ENCODE measurements at regions not wholly inside any gene's neighbourhood (a gene's known extent, or its start where the extent isn't known, plus 50 kb on each side); places are given as distances from the start of the nearest gene placed in this dataset.
"Not testable (repeated sequence)": the region's sequence is repeated elsewhere in the genome, so short reads cannot be mapped to it uniquely, and the experiment has no call there.

DNA sequence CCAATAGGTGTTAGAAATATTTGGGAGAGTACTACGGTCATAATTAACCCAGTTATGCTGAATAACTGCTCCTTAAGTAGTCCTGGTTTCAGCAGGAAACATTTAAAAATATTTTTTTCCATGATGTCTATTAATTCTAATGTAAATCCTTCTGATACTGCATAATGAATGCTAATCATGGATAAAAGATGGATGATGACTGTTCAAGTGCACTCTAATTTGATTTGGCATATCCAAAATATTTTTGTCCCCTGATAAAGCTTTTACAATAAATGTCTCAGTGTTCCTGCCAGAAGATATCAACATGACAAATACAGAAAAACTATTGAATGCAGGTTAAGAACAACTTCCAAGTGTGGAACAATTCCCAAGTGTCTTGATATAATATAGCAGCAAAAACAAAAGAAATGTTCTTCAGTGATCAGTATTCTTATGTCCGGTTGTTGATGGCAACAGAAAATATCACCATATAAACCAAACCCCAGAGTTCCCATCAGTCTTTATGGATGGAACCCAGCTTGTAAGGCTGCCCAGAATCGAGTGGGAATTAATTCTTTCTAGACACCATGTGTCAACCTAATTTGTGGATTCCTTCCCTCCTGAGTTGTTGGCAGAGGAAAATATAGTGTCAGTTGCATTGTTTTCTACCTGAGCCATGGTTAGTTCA, 205.4 kb upstream of the GK2 start:
- no peak for DNase-seq (ENCODE audit: low read depth in 2 of 2)

- no peak for DNase-seq (ENCODE audit: low read depth in 2 of 2)
Measured at GRCh38 chr4:79611026-79611425, 203.0 kb upstream of the GK2 start.

- no peak for DNase-seq (ENCODE audit: low read depth in 2 of 2)
Measured at GRCh38 chr4:79609817-79610216, 201.8 kb upstream of the GK2 start.

- DNase-seq (ENCODE audit: low read depth in 2 of 2): no peak
Measured at GRCh38 chr4:79607979-79608378, 200.0 kb upstream of the GK2 start.

DNA sequence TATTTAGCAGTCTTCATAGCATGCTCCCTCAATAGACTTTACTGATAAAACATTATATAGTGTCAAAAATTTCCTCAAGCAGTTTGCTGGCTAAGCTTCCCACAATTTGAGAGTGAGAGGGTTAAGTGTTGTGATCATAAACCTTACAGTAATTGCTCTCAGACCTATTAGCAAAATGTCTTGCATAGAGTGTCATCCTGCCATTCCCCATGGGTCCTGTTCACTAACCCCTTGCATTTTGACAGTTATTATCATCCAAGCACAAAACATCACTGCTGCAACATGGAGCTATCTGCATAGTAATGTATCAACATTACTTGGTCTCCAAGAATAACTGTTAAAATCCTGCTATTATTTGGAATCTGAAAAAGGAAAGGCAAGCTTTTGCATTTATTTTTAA, 196.1 kb upstream of the GK2 start:
- DNase-seq (ENCODE audit: low read depth in 2 of 2): no peak

GRCh38 chr4:79603681-79604080, 195.7 kb upstream of the GK2 start:
- no peak for DNase-seq (ENCODE audit: low read depth in 2 of 2)

GRCh38 chr4:79599691-79600090, 191.7 kb upstream of the GK2 start:
- no peak for DNase-seq (ENCODE audit: low read depth in 2 of 2)

DNA sequence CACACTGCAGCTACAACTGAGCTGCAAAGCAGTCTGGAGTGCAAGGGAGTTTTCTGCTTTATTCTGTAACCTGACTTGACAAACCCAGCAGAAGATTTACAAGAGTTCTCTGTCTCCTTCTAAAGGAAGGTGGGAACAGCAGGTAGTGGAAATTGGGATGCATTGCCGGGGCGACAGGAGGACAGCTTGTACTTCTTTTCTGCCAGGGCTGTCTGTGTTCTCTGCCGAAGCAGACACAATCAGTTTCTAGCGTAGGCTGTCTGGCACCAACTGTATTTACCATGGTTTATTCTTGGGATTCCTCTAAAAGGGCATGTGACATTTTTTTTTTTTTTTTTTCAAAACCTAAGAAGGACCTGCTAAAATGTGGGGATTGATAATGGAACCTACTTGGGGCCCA, 190.8 kb upstream of the GK2 start:
- no peak for DNase-seq (ENCODE audit: low read depth in 2 of 2)

DNA sequence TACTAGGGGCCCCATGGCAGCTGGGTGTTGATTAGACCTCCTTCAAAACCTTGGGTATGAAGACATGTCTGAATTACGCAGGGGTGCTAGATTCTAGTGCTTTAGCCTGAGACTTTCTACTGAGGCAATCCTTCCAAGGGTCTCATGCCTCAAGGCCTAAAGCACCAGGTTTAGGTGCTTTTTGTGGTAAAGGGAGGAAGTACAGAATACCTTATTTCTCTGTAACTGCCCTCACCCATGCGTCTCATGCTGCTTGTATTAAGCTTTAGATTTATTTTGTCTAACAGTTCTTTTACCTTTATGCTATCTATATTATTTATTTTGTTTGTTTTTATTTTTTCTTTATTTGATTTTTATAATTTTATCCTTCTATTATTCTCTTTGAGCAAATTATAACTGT, 190.2 kb upstream of the GK2 start:
- DNase-seq (ENCODE audit: low read depth in 2 of 2): no peak

GRCh38 chr4:79597266-79597665, 189.2 kb upstream of the GK2 start:
- DNase-seq (ENCODE audit: low read depth in 2 of 2): no peak

- DNase-seq (ENCODE audit: low read depth in 2 of 2): not testable (repeated sequence)
Measured at GRCh38 chr4:79592218-79592617, 184.2 kb upstream of the GK2 start.

DNA sequence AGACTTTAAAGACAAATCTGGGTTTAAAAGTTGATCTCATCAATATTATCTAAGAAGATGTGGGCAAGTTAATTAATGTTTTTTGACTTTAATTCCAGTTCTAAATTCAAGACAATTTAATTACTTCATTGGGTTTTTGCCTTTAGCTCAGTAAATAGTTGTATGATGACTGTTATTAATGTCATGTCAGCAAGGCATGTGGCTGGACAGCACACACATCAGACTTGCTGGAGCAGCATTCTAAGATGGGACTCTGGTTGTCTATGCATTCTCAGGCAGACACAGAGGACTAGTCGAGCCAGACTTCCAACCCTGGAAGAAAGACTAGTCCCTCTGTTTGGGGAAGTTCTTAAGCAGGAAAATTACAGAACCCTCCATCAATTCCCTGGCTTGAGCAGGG, 180.7 kb upstream of the GK2 start:
- no peak for DNase-seq (ENCODE audit: low read depth in 2 of 2)

- DNase-seq (ENCODE audit: low read depth in 2 of 2): not testable (repeated sequence)
Measured at GRCh38 chr4:79587207-79587606, 179.2 kb upstream of the GK2 start.

GRCh38 chr4:79585834-79586233, 177.8 kb upstream of the GK2 start:
- DNase-seq (ENCODE audit: low read depth in 2 of 2): no peak

DNA sequence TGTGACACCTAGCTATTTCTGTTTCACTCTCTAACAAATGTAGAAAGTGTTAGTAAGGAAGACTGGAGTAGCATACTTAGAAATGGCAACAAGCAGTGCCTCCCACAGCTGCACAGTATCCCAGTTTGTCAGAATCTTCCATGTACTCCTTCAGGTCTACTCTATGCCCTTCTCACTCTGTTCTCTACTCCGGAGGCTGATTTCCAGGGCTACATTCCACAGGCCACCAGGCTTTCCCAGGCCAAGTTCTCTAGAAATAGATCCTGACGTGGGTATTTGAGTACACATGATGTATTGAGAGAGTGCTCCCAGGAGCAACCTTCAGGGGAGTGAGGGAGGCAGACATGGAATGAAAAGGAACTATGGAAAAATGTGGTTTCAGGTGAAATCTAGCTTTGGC, 177.3 kb upstream of the GK2 start:
- DNase-seq (ENCODE audit: low read depth in 2 of 2): no peak

DNA sequence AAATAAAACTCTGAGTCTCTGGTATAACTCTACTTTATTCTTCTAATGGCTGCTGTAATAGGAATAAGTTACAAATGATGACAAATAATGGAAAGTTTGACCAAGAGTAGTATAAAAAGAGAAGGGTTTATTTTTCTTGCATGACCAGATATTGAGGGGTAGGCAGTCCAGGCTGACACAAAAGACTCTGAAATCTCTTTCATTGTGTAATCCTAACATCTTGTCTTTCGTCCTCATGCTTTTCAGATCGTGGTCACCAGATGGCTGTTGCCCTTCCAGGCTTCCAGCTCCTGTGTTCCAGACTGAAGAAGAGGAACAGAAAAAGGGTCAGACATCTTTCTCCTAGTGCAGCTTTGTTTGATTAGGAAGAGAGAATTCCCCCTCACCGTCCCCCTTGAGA, 176.9 kb upstream of the GK2 start:
- DNase-seq (ENCODE audit: low read depth in 2 of 2): no peak

DNA sequence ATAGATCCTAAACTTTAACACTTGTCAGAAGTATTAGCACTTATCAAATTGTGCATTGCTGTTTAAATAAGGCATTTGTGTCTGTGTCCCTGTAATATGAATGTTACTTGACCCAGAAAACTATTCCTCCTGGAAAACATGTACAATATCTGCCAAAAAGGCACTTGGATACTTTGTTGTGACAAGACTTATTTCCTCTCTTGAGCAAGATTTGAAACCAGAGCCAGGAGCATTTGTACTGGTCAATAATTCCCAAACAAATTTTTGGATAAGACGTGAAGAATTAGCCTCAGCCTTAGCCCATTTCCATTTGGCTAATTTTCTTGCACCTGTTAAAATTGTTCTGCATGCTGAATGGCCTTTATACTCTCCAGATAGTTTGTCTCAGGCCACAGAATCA, 176.3 kb upstream of the GK2 start:
- DNase-seq (ENCODE audit: low read depth in 2 of 2): no peak

- DNase-seq (ENCODE audit: low read depth in 2 of 2): no peak
Measured at GRCh38 chr4:79578606-79579005, 170.6 kb upstream of the GK2 start.

GRCh38 chr4:79576429-79576753, 168.4 kb upstream of the GK2 start:
- DNase-seq (ENCODE audit: low read depth in 2 of 2): peak; percentile 5 to 34

GRCh38 chr4:79575709-79576428, 167.8 kb upstream of the GK2 start:
- DNase-seq (ENCODE audit: low read depth in 2 of 2): no peak

- DNase-seq (ENCODE audit: low read depth in 2 of 2): no peak
Measured at GRCh38 chr4:79574741-79575451, 166.9 kb upstream of the GK2 start.

DNA sequence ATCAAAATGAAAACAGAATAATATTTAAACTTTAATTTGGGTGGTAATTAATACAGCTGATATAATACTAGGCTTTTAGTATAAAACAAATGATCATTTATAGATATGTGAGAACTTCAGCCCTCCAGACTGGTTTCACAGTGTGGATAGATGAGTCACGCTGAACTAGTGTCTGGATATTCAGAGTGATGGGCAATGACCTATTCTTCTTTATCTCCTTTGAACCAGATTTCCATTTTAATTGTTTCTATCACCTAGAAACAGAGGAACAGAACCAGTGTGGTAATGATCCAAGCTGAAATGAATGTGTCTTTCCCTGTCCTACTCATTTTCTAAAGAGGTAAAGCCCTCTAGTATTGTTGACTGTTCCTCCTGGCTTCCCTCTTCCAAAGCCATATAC, 155.2 kb upstream of the GK2 start:
- no peak for DNase-seq (ENCODE audit: low read depth in 2 of 2)

- DNase-seq (ENCODE audit: low read depth in 2 of 2): no peak
Measured at GRCh38 chr4:79561751-79562150, 153.7 kb upstream of the GK2 start.
